Thymus (tissue), 11 donors: ENCODE measurements at regions not wholly inside any gene's neighbourhood (a gene's known extent, or its start where the extent isn't known, plus 50 kb on each side); places are given as distances from the start of the nearest gene placed in this dataset.
"Not testable (repeated sequence)": the region's sequence is repeated elsewhere in the genome, so short reads cannot be mapped to it uniquely, and the experiment has no call there.

Experiments
- DNase-seq, 9 donors: peaks; one replicate each; pipeline ENCODE4 v3.0.0-alpha.2; 2013; ENCODE audit warnings: low spot score in 9 of 9, low read depth in 6 of 9, missing footprints in 1 of 9
- H3K27ac ChIP-seq, 2 donors: one replicate each; pipeline ENCODE4 v1.5.1; 2013; ENCODE audit warnings: control low read depth in 1 of 2, low read depth in 1 of 2, low read length in 1 of 2, mild to moderate bottlenecking in 1 of 2, moderate library complexity in 1 of 2
- H3K27me3 ChIP-seq, 2 donors: one replicate each; pipeline ENCODE4 v1.5.1; 2013; ENCODE audit warnings: low read length in 1 of 2; ENCODE audit not compliant: control insufficient read depth in 2 of 2, insufficient read depth in 1 of 2
- H3K36me3 ChIP-seq, 2 donors: one replicate each; pipeline ENCODE4 v1.5.1; 2013; ENCODE audit warnings: low read length in 1 of 2, mild to moderate bottlenecking in 1 of 2, moderate library complexity in 1 of 2; ENCODE audit not compliant: control insufficient read depth in 2 of 2, insufficient read depth in 2 of 2
- H3K4me1 ChIP-seq, 2 donors: one replicate each; pipeline ENCODE4 v1.5.1; 2013; ENCODE audit warnings: low read length in 2 of 2; ENCODE audit not compliant: control insufficient read depth in 2 of 2, insufficient read depth in 2 of 2
- H3K4me3 ChIP-seq, 2 donors: one replicate each; pipeline ENCODE4 v1.5.1; 2013; ENCODE audit warnings: low read length in 2 of 2, control low read depth in 1 of 2, mild to moderate bottlenecking in 1 of 2
- H3K9me3 ChIP-seq, 2 donors: one replicate each; pipeline ENCODE4 v1.5.1; 2013; ENCODE audit warnings: low read length in 1 of 2, mild to moderate bottlenecking in 1 of 2; ENCODE audit not compliant: control insufficient read depth in 2 of 2, insufficient read depth in 1 of 2
- WGBS: extraction: QIAGEN DNeasy Blood & Tissue Kit; methylation state at CpG from one replicate; pipeline ENCODE4 v1.1.7; 2013; 5-methylcytosine and 5-hydroxymethylcytosine counted together
- donor health status: healthy.

- peaks cover 0 to 48% of the 10 kb centered on the region in 2 donors for H3K9me3 ChIP-seq
- whole genome bisulfite sequencing: 93% methylated on average over 24 of the region's 26 CpGs
- H3K27ac ChIP-seq, H3K27me3 ChIP-seq, H3K4me1 ChIP-seq, H3K4me3 ChIP-seq, DNase-seq, H3K36me3 ChIP-seq: not testable (repeated sequence)
Measured at GRCh38 chr14:105598925-105599586, 72.7 kb downstream of the TMEM121 start.

- H3K4me1 ChIP-seq, H3K36me3 ChIP-seq, H3K27me3 ChIP-seq, H3K4me3 ChIP-seq, DNase-seq, H3K27ac ChIP-seq: not testable (repeated sequence)
- H3K9me3 ChIP-seq: peaks cover 0 to 48% of the 10 kb centered on the region in 2 donors
- WGBS: 96% methylated on average over 52 of the region's 52 CpGs
Measured at GRCh38 chr14:105600195-105600938, 74.0 kb downstream of the TMEM121 start.

GRCh38 chr14:105600939-105601359 lies 74.6 kb downstream of the TMEM121 start:
- no peaks in the 10 kb centered on the region for H3K36me3 ChIP-seq
- DNase-seq: no peak
- peaks cover 0 to 48% of the 10 kb centered on the region in 2 donors for H3K9me3 ChIP-seq
- H3K4me1 ChIP-seq: no peaks in the 10 kb centered on the region
- no peak overlapping the region for H3K27ac ChIP-seq
- no peaks in the 10 kb centered on the region for H3K27me3 ChIP-seq
- H3K4me3 ChIP-seq: no peak overlapping the region
- WGBS: 90% methylated on average over 19 of the region's 19 CpGs

- 94% methylated on average over 20 of the region's 20 CpGs for WGBS
- Histone ChIP-seq H3K27me3 (no peaks in the 10 kb centered on the region), H3K4me1 (no peaks in the 10 kb centered on the region), H3K9me3 (peaks cover 0 to 45% of the 10 kb centered on the region in 2 donors), H3K27ac (no peak overlapping the region), H3K36me3 (no peaks in the 10 kb centered on the region), H3K4me3 (no peak overlapping the region)
- no peak for DNase-seq
Measured at GRCh38 chr14:105601360-105602242, 75.2 kb downstream of the TMEM121 start.

GRCh38 chr14:105602243-105602750 lies 75.9 kb downstream of the TMEM121 start:
- 96% methylated on average over 9 of the region's 9 CpGs for WGBS
- no peak for DNase-seq
- peaks cover 0 to 43% of the 10 kb centered on the region in 2 donors for H3K9me3 ChIP-seq
- no peaks in the 10 kb centered on the region for H3K27me3 ChIP-seq
- H3K4me3 ChIP-seq: no peak overlapping the region
- no peaks in the 10 kb centered on the region for H3K4me1 ChIP-seq
- H3K36me3 ChIP-seq: no peaks in the 10 kb centered on the region
- no peak overlapping the region for H3K27ac ChIP-seq

GRCh38 chr14:105602799-105603793 lies 76.7 kb downstream of the TMEM121 start:
- Histone ChIP-seq H3K36me3 (no peaks in the 10 kb centered on the region), H3K27me3 (no peaks in the 10 kb centered on the region), H3K9me3 (peaks cover 0 to 43% of the 10 kb centered on the region in 2 donors), H3K27ac (no peak overlapping the region), H3K4me3 (no peak overlapping the region), H3K4me1 (no peaks in the 10 kb centered on the region)
- DNase-seq: no peak
- WGBS: 93% methylated on average over 6 of the region's 6 CpGs

GRCh38 chr14:105604531-105605463 lies 78.4 kb downstream of the TMEM121 start:
- peaks cover 0 to 34% of the 10 kb centered on the region in 2 donors for H3K9me3 ChIP-seq
- not testable (repeated sequence) for H3K4me1 ChIP-seq, H3K27me3 ChIP-seq, H3K4me3 ChIP-seq, H3K36me3 ChIP-seq, H3K27ac ChIP-seq, DNase-seq
- WGBS: 91% methylated on average over 32 of the region's 32 CpGs
